Nephron (organoid): ENCODE measurements at regions not wholly inside any gene's neighbourhood (a gene's known extent, or its start where the extent isn't known, plus 50 kb on each side); places are given as distances from the start of the nearest gene placed in this dataset.
"Not testable (repeated sequence)": the region's sequence is repeated elsewhere in the genome, so short reads cannot be mapped to it uniquely, and the experiment has no call there.

ENCODE experiments used
- H3K27ac Mint-ChIP-seq, 3 experiments: 2 replicates each; pipeline ENCODE4 v1.8.0; 2020; ENCODE audit warnings: mixed read lengths in 3 of 3, mild to moderate bottlenecking in 2 of 3, moderate library complexity in 1 of 3
- H3K27me3 Mint-ChIP-seq: 2 replicates; pipeline ENCODE4 v1.8.0; 2021; ENCODE audit warnings: low read depth, mild to moderate bottlenecking, moderate library complexity, mixed read lengths
- H3K36me3 Mint-ChIP-seq: 2 replicates; pipeline ENCODE4 v1.8.0; 2020; ENCODE audit warnings: low read depth, mixed read lengths
- H3K4me1 Mint-ChIP-seq: 2 replicates; pipeline ENCODE4 v1.8.0; 2020; ENCODE audit warnings: mixed read lengths
- H3K4me3 Mint-ChIP-seq, 3 experiments: 2 replicates each; pipeline ENCODE4 v1.8.0; 2020; ENCODE audit warnings: mild to moderate bottlenecking in 3 of 3, mixed read lengths in 3 of 3, moderate library complexity in 2 of 3
- H3K9me3 Mint-ChIP-seq: 2 replicates; pipeline ENCODE4 v1.8.0; 2020; ENCODE audit warnings: mixed read lengths
- TF ChIP-seq, protein P1 (sequence below), 3 experiments: fragments of 200-600 bp; sonication (generic); IDR thresholded peaks; one replicate each; pipeline ENCODE4 v1.5.0; 2021; ENCODE audit warnings: antibody characterized with exemption in 3 of 3; ENCODE audit not compliant: unreplicated experiment in 3 of 3

DNA sequence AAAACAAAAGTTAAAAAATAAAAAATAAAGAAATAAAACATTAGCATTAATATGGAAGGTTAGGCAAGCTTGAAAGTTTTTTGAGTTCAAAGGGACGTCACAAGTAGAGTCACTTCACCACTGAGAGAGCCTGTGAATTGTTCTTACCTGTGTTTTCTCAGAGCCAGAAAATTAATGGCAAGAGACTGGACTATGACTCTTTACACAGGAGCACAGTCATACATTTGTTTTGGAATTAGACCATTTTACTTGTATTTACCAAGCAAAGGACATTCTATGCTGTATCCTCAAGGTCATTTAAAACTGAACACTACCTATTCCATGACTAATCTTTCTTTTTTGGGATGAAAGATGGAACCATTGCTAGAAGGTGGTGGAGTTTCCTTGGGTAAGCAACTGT is 346.1 kb downstream of the FAM47B start:
- H3K27ac Mint-ChIP-seq, result no peak overlapping the region
- H3K9me3 Mint-ChIP-seq, result peaks cover 3% of the 10 kb centered on the region
- H3K36me3 Mint-ChIP-seq, result no peaks in the 10 kb centered on the region
- H3K4me1 Mint-ChIP-seq, result no peaks in the 10 kb centered on the region
- H3K4me3 Mint-ChIP-seq, result no peak overlapping the region
- H3K27me3 Mint-ChIP-seq, result no peaks in the 10 kb centered on the region
- TF ChIP-seq, protein P1, sequence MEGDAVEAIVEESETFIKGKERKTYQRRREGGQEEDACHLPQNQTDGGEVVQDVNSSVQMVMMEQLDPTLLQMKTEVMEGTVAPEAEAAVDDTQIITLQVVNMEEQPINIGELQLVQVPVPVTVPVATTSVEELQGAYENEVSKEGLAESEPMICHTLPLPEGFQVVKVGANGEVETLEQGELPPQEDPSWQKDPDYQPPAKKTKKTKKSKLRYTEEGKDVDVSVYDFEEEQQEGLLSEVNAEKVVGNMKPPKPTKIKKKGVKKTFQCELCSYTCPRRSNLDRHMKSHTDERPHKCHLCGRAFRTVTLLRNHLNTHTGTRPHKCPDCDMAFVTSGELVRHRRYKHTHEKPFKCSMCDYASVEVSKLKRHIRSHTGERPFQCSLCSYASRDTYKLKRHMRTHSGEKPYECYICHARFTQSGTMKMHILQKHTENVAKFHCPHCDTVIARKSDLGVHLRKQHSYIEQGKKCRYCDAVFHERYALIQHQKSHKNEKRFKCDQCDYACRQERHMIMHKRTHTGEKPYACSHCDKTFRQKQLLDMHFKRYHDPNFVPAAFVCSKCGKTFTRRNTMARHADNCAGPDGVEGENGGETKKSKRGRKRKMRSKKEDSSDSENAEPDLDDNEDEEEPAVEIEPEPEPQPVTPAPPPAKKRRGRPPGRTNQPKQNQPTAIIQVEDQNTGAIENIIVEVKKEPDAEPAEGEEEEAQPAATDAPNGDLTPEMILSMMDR (IDR thresholded peaks at IDR 0.05; ENCODE audit: unreplicated experiment in 3 of 3), result no peak

DNA sequence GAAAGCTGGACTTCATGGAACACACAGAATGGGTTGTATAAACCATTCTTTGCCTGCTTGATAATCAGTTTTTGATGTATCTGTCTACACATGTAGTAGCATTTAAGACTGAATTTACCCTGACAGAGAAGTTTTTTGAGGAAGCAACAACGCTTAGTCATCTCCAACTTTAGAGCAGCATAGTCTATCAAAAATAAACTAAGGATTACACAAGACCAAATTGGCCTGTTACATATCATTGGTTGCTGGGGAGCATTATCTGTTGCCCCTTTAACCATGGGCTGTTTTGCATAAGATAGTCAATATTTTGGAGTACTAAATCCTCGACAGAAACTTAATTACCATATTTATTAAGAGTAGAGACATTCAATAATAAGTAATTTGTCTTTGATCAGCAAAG is 347.4 kb downstream of the FAM47B start:
- H3K4me1 Mint-ChIP-seq, result no peaks in the 10 kb centered on the region
- H3K4me3 Mint-ChIP-seq, result no peak overlapping the region
- H3K27me3 Mint-ChIP-seq, result no peaks in the 10 kb centered on the region
- H3K27ac Mint-ChIP-seq, result no peak overlapping the region
- TF ChIP-seq, protein P1 (IDR thresholded peaks at IDR 0.05; ENCODE audit: unreplicated experiment in 3 of 3), result no peak
- H3K36me3 Mint-ChIP-seq, result no peaks in the 10 kb centered on the region
- H3K9me3 Mint-ChIP-seq, result peaks cover 4% of the 10 kb centered on the region

DNA sequence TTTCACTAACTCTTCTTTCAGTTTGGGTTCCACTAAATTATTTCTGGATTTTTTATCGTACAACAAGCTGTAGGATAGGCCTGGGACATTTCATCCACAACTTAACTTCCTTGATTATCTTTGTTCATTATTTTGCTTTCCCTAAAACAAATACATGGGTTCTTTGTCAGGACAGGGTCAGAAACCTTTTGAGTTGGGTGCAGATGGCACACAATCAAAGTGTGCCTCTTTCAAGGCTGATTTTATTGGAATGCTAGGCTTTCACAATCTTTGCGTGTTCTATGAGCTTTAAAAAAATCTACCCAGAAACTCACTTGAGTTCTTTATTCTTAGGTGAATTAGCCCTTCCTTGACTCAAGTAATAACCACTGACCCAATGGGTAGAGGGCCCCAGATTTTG is 348.4 kb downstream of the FAM47B start:
- H3K4me1 Mint-ChIP-seq, result no peaks in the 10 kb centered on the region

DNA sequence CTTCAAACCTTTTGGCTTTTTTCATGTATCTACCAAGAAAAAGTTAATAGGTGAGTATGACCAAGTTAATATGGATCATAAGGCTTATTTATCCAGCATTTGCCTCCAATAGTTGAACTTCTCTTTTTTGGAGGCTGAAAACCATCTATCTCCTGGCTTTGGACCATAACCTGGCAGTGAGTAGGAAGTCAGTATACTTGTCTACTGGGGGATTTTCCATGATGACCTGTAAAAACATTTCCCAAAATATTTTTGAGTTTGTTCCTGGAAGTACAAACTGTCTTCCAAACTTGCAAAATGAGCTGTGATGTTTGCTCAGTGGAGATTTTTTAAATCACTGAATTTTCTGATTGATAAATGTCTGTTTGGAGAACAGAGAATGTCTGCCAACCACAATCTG is 349.9 kb downstream of the FAM47B start:
- Mint-ChIP-seq H3K27me3 (no peaks in the 10 kb centered on the region), H3K36me3 (no peaks in the 10 kb centered on the region), H3K9me3 (peaks cover 4% of the 10 kb centered on the region), H3K4me3 (no peak overlapping the region), H3K27ac (no peak overlapping the region), H3K4me1 (no peaks in the 10 kb centered on the region)
- TF ChIP-seq, protein P1 (IDR thresholded peaks at IDR 0.05; ENCODE audit: unreplicated experiment in 3 of 3), result no peak

More for the DNA sequence above, 348.4 kb downstream of the FAM47B start:
- H3K9me3 Mint-ChIP-seq, result peaks cover 4% of the 10 kb centered on the region
- H3K27ac Mint-ChIP-seq, result no peak overlapping the region
- no peaks in the 10 kb centered on the region for H3K27me3 Mint-ChIP-seq
- TF ChIP-seq, protein P1 (IDR thresholded peaks at IDR 0.05; ENCODE audit: unreplicated experiment in 3 of 3), result no peak
- no peaks in the 10 kb centered on the region for H3K36me3 Mint-ChIP-seq
- H3K4me3 Mint-ChIP-seq, result no peak overlapping the region

DNA sequence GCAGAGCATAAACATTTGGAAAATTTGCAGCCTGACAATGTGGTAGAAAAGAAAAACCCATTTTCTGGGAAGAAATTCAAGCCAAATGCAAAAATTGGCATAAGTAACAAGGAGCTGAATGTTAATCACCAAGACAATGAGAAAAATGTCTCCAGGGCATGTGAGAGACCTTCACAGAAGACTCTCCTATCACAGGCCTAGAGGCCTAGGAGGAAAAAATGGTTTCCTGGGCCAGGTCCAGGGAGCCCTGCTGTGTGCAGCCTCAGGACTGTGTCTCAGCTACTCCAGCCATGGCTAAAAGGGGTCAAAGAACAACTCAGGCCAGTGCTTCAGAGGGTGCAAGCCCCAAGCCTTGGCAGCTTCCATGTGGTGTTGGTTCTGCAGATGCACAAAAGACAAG is 362.4 kb downstream of the FAM47B start:
- not testable (repeated sequence) for H3K36me3 Mint-ChIP-seq, H3K27me3 Mint-ChIP-seq, H3K4me3 Mint-ChIP-seq, H3K4me1 Mint-ChIP-seq, H3K27ac Mint-ChIP-seq
- peaks cover 33% of the 10 kb centered on the region for H3K9me3 Mint-ChIP-seq

DNA sequence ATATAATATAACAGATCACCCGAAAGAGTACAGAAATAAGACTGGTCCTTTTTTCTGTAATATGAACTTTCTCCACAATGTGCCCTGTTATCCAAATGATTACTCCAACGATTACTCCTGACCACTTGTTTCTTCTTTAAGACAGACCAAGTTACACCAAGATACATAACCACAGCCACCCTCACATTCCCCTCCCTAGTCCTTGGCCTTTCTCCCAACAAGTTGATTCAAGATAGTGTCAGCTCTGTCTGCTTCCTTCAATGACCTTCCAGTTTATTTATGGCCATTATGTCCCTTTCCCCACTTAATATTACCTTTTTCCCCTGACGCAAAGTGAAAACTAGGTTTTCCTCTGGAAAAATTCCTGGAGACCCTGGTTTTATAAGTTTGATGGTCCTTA is 397.2 kb downstream of the FAM47B start:
- Mint-ChIP-seq H3K9me3 (peaks cover 3% of the 10 kb centered on the region), H3K4me1 (no peaks in the 10 kb centered on the region), H3K27me3 (no peaks in the 10 kb centered on the region), H3K27ac (no peak overlapping the region), H3K36me3 (no peaks in the 10 kb centered on the region), H3K4me3 (no peak overlapping the region)
- TF ChIP-seq, protein P1 (IDR thresholded peaks at IDR 0.05; ENCODE audit: unreplicated experiment in 3 of 3), result no peak
